ENCODE measurements at regions not wholly inside any gene's neighbourhood (a gene's known extent, or its start where the extent isn't known, plus 50 kb on each side); places are given as distances from the start of the nearest gene placed in this dataset.
A peak's percentile ranks its signal among the peaks of the same experiment; 100 is the strongest.

- Histone ChIP-seq H3K14ac (ENCODE audit: insufficient read depth, low read length) (no peak overlapping the region), H2BK20ac (ENCODE audit: low read depth, low read length, poor library complexity, severe bottlenecking) (no peak overlapping the region), H4K91ac (ENCODE audit: insufficient read length, low read depth, low read length) (no peak overlapping the region), H4K8ac (replicated peaks; ENCODE audit: insufficient read length, low read depth, low read length) (no peak overlapping the region), H3K56ac (ENCODE audit: insufficient read length, low read depth, low read length) (no peak overlapping the region), H2BK120ac (ENCODE audit: low read depth, low read length, poor library complexity, severe bottlenecking) (no peak overlapping the region), H2BK15ac (ENCODE audit: low read depth, low read length) (no peak overlapping the region), H2AK5ac (ENCODE audit: insufficient read length, low read length) (no peak overlapping the region), H3K79me1 (ENCODE audit: insufficient read depth, low read depth, low read length, poor library complexity, severe bottlenecking) (no peaks in the 10 kb centered on the region), H3K23me2 (ENCODE audit: insufficient read length, low read depth, low read length, poor library complexity, severe bottlenecking) (no peaks in the 10 kb centered on the region), H2AFZ (ENCODE audit: low read length) (peak overlapping the region; percentile 29), H2BK12ac (ENCODE audit: insufficient read length, low read depth, low read length) (no peak overlapping the region), H3K9ac (ENCODE audit: extremely low read depth, insufficient read length, low read length) (no peak overlapping the region), H3K27ac (ENCODE audit: insufficient read length, low read depth, low read length) (no peak overlapping the region), H2BK5ac (ENCODE audit: insufficient read length, low read length) (no peak overlapping the region), H3K4me2 (ENCODE audit: insufficient read depth, insufficient read length, low read length) (no peak overlapping the region), H3K4ac (ENCODE audit: low read depth, low read length) (no peak overlapping the region), H3K9me3 (ENCODE audit: control insufficient read depth, low read depth, low read length) (no peaks in the 10 kb centered on the region), H3K23ac (ENCODE audit: insufficient read length, low read depth, low read length) (no peak overlapping the region), H4K5ac (ENCODE audit: insufficient read length, low read depth, low read length) (no peak overlapping the region), H3T11ph (ENCODE audit: low read length) (no peak overlapping the region), H3K27me3 (ENCODE audit: insufficient read depth, low read length) (no peaks in the 10 kb centered on the region), H3K18ac (ENCODE audit: insufficient read length, low read depth, low read length) (no peak overlapping the region), H4K20me1 (ENCODE audit: control insufficient read depth, insufficient read depth, insufficient read length) (no peaks in the 10 kb centered on the region), H3K79me2 (ENCODE audit: insufficient read depth, low read length) (no peaks in the 10 kb centered on the region), H3K4me1 (ENCODE audit: insufficient read depth, low read length) (peaks cover 3% of the 10 kb centered on the region; the same call in 1 of the 2 replicates)
- Mint-ChIP-seq H3K4me1 (peaks cover 5% of the 10 kb centered on the region in 2 experiments), H3K27ac (no peak overlapping the region; a peak in 1 of 7 replicates), H3K9me3 (no peaks in the 10 kb centered on the region), H3K36me3 (ENCODE audit: insufficient read depth in 1 of 3, low read depth in 3 of 3) (no peaks in the 10 kb centered on the region; a peak in 1 of 7 replicates), H3K4me3 (no peak overlapping the region), H3K27me3 (ENCODE audit: low read depth) (no peaks in the 10 kb centered on the region)
- no peak for TF ChIP-seq CTCF (conservative IDR thresholded peaks at IDR 0.05)
- WGBS (ENCODE audit: extremely low coverage, insufficient read length, low lambda C conversion rate), result no CpG with 5 or more reads among the region's 4 CpGs
- DNase-seq, result no peak
These were observed 171.8 kb upstream of the IVNS1ABP start for GRCh38 chr1:185488808-185489207.

Measured in H9 (cell line).